B cell (primary cell): ENCODE measurements at regions not wholly inside any gene's neighbourhood (a gene's known extent, or its start where the extent isn't known, plus 50 kb on each side); places are given as distances from the start of the nearest gene placed in this dataset.

Source experiments
- ATAC-seq: fragments of 200-7000 bp; cut with Tn5 transposase; one replicate; pipeline ENCODE4 v1.10.0; 2021; ENCODE audit warnings: low read depth, mild to moderate bottlenecking, moderate number of reproducible peaks, moderate library complexity
- CTCF ChIA-PET: fragments of 350-600 bp; sonication (Branson Sonifier 250); formaldehyde crosslinking; loops from one replicate; lab custom pipeline; 2021; ENCODE audit warnings: antibody characterized with exemption, inconsistent platforms; lab: Charles Lee
- POLR2A ChIA-PET: fragments of 350-600 bp; sonication (Branson Sonifier 250); formaldehyde crosslinking; loops from one replicate; lab custom pipeline; 2021; ENCODE audit warnings: antibody characterized with exemption; lab: Charles Lee
- DNase-seq: peaks from one replicate; pipeline ENCODE4 v3.0.0; 2013
- H2AFZ ChIP-seq: 2 replicates; pipeline ENCODE4 v1.6.1; 2012; ENCODE audit warnings: mild to moderate bottlenecking, low read depth, low read length; ENCODE audit not compliant: insufficient read depth, poor library complexity, severe bottlenecking
- H3K27ac ChIP-seq, 2 donors: 1 replicate in 1 of 2; 2 replicates in 1 of 2; pipeline ENCODE4 v1.5.1; 2012 to 2013; ENCODE audit warnings: low read length in 2 of 2, mild to moderate bottlenecking in 2 of 2, moderate library complexity in 1 of 2
- H3K27me3 ChIP-seq, 4 experiments: fragments of 200-600 bp in 1 of 4; sonication (generic) in 1 of 4; replicated peaks in 1 of 4; 1 replicate in 2 of 4; 2 replicates in 2 of 4; pipeline versions ENCODE4 v1.6.1 to v1.7.0; 2013 to 2016; ENCODE audit warnings: low read length in 3 of 4, mild to moderate bottlenecking in 2 of 4, mixed read lengths in 1 of 4, moderate library complexity in 1 of 4; ENCODE audit not compliant: insufficient read depth in 4 of 4, control insufficient read depth in 3 of 4; ENCODE audit errors: control extremely low read depth in 1 of 4
- H3K36me3 ChIP-seq, 2 experiments: replicated peaks in 1 of 2; 1 replicate in 1 of 2; 2 replicates in 1 of 2; pipeline versions ENCODE4 v1.6.1 to v1.7.1; 2013; ENCODE audit warnings: low read length in 1 of 2; ENCODE audit not compliant: insufficient read depth in 2 of 2, control insufficient read depth in 1 of 2; ENCODE audit errors: control extremely low read depth in 1 of 2, extremely low read depth in 1 of 2
- H3K4me1 ChIP-seq, 2 donors: fragments of 200-600 bp in 1 of 2; sonication (generic) in 1 of 2; 1 replicate in 1 of 2; 2 replicates in 1 of 2; pipeline versions ENCODE4 v1.5.1 to v1.6.1; 2013 to 2017; ENCODE audit warnings: low read length in 2 of 2; ENCODE audit not compliant: control insufficient read depth in 2 of 2, insufficient read depth in 2 of 2
- H3K4me2 ChIP-seq: replicated peaks from 2 replicates; pipeline ENCODE3; 2012; ENCODE audit warnings: mild to moderate bottlenecking, low read depth, low read length; ENCODE audit not compliant: poor library complexity, severe bottlenecking
- H3K4me3 ChIP-seq, 5 experiments: fragments of 200-600 bp in 1 of 5; sonication (generic) in 1 of 5; 1 replicate in 3 of 5; 2 replicates in 2 of 5; pipeline versions ENCODE4 v1.5.1 to v1.7.0; 2011 to 2016; ENCODE audit warnings: low read length in 4 of 5, mild to moderate bottlenecking in 4 of 5, low read depth in 2 of 5, control low read depth in 1 of 5, moderate library complexity in 1 of 5; ENCODE audit not compliant: insufficient read depth in 1 of 5; ENCODE audit errors: control extremely low read depth in 1 of 5, extremely low read depth in 1 of 5
- H3K79me2 ChIP-seq: fragments of 200-600 bp; sonication (generic); one replicate; pipeline ENCODE4 v1.6.0; 2016; ENCODE audit warnings: low read length; ENCODE audit not compliant: control insufficient read depth, insufficient read depth
- H3K9ac ChIP-seq: fragments of 200-600 bp; sonication (generic); 2 replicates; pipeline ENCODE4 v1.6.1; 2017; ENCODE audit warnings: mild to moderate bottlenecking, low read length, moderate library complexity
- H3K9me3 ChIP-seq, 3 donors: one replicate each; pipeline versions ENCODE4 v1.6.1 to v1.7.1; 2013; ENCODE audit warnings: low read length in 2 of 3; ENCODE audit not compliant: control insufficient read depth in 2 of 3, insufficient read depth in 1 of 3; ENCODE audit errors: control extremely low read depth in 1 of 3
- H4K20me1 ChIP-seq: 2 replicates; pipeline ENCODE4 v1.6.0; 2012; ENCODE audit warnings: mild to moderate bottlenecking, low read length; ENCODE audit not compliant: insufficient read depth, control insufficient read depth, poor library complexity, severe bottlenecking
- H3K27ac Mint-ChIP-seq: one replicate; pipeline ENCODE4 v1.8.0; 2021; ENCODE audit warnings: mixed read lengths
- H3K27me3 Mint-ChIP-seq: one replicate; pipeline ENCODE4 v1.8.0; 2021; ENCODE audit warnings: mixed read lengths
- H3K4me1 Mint-ChIP-seq: one replicate; pipeline ENCODE4 v1.8.0; 2021; ENCODE audit warnings: mixed read lengths
- H3K4me3 Mint-ChIP-seq: one replicate; pipeline ENCODE4 v1.8.0; 2021; ENCODE audit warnings: mixed read lengths
- H3K9me3 Mint-ChIP-seq: one replicate; pipeline ENCODE4 v1.8.0; 2022; ENCODE audit warnings: mixed read lengths; ENCODE audit not compliant: insufficient read depth
- EZH2 ChIP-seq: IDR thresholded peaks from 2 replicates; pipeline ENCODE4 v1.6.1; 2012; ENCODE audit warnings: borderline replicate concordance, low read depth, mild to moderate bottlenecking, moderate library complexity, low read length; ENCODE audit not compliant: insufficient read depth, poor library complexity, severe bottlenecking
- intact Hi-C: fragments of 100-400 bp; cut with micrococcal nuclease; formaldehyde crosslinking; loops from one replicate; pipeline ENCODE4 v1.10.0; 2022
- TF ChIP-seq, protein P1 (sequence below): fragments of 200-600 bp; IDR thresholded peaks from one replicate; pipeline ENCODE4 v1.8.0; 2022; ENCODE audit warnings: antibody characterized with exemption, mild to moderate bottlenecking

GRCh38 chr1:101704895-101705294 is 291.8 kb downstream of the OLFM3 start:
- Mint-ChIP-seq H3K27me3 (peaks cover 3% of the 10 kb centered on the region), H3K9me3 (no peaks in the 10 kb centered on the region), H3K4me1 (no peaks in the 10 kb centered on the region), H3K4me3 (no peak overlapping the region), H3K27ac (no peak overlapping the region)
- Histone ChIP-seq H3K9me3 (no peaks in the 10 kb centered on the region), H2AFZ (no peak overlapping the region), H3K4me2 (no peak overlapping the region), H3K79me2 (no peaks in the 10 kb centered on the region), H3K9ac (no peak overlapping the region), H3K27me3 (no peaks in the 10 kb centered on the region), H4K20me1 (no peaks in the 10 kb centered on the region), H3K27ac (no peak overlapping the region), H3K4me1 (no peaks in the 10 kb centered on the region), H3K36me3 (no peaks in the 10 kb centered on the region), H3K4me3 (no peak overlapping the region)
- POLR2A ChIA-PET: no interaction called here
- intact Hi-C loops: no loop called here
- CTCF ChIA-PET: no interaction called here
- no peak for DNase-seq
- TF ChIP-seq, protein P1, sequence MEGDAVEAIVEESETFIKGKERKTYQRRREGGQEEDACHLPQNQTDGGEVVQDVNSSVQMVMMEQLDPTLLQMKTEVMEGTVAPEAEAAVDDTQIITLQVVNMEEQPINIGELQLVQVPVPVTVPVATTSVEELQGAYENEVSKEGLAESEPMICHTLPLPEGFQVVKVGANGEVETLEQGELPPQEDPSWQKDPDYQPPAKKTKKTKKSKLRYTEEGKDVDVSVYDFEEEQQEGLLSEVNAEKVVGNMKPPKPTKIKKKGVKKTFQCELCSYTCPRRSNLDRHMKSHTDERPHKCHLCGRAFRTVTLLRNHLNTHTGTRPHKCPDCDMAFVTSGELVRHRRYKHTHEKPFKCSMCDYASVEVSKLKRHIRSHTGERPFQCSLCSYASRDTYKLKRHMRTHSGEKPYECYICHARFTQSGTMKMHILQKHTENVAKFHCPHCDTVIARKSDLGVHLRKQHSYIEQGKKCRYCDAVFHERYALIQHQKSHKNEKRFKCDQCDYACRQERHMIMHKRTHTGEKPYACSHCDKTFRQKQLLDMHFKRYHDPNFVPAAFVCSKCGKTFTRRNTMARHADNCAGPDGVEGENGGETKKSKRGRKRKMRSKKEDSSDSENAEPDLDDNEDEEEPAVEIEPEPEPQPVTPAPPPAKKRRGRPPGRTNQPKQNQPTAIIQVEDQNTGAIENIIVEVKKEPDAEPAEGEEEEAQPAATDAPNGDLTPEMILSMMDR: no peak
- TF ChIP-seq EZH2: no peak
- no peak for ATAC-seq

DNA sequence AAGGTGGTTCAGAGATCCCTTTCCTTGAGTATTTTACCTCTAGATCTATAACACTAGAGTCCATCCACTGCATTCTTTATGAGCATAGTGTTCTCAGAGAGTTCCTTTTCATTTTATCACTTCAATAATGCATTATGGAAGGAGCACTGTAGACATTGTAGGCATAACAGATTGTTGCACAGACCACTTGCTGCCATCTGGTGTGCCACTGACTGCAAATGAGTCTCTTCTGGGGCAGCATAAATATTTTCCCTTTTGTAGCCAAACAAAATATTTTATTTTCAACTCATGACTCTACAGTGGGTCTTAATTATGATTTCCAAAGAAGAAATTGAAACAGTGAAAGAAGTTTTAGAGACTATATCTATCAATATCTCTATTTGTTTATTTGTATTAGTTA is 290.4 kb downstream of the OLFM3 start:
- H3K27me3 Mint-ChIP-seq: peaks cover 3% of the 10 kb centered on the region
- Histone ChIP-seq H2AFZ (no peak overlapping the region), H3K36me3 (no peaks in the 10 kb centered on the region), H3K4me2 (no peak overlapping the region), H4K20me1 (no peaks in the 10 kb centered on the region), H3K27ac (no peak overlapping the region), H3K27me3 (no peaks in the 10 kb centered on the region), H3K9me3 (no peaks in the 10 kb centered on the region), H3K9ac (no peak overlapping the region), H3K79me2 (no peaks in the 10 kb centered on the region), H3K4me3 (no peak overlapping the region), H3K4me1 (no peaks in the 10 kb centered on the region)
- TF ChIP-seq, protein P1: no peak
- TF ChIP-seq EZH2: no peak
- DNase-seq: no peak
- ATAC-seq: no peak
- intact Hi-C loops: no loop called here
- no peak overlapping the region for H3K4me3 Mint-ChIP-seq
- no peaks in the 10 kb centered on the region for H3K9me3 Mint-ChIP-seq
- no peaks in the 10 kb centered on the region for H3K4me1 Mint-ChIP-seq
- CTCF ChIA-PET: no interaction called here
- POLR2A ChIA-PET: no interaction called here
- no peak overlapping the region for H3K27ac Mint-ChIP-seq
